Osteoblast (primary cell): ENCODE measurements at regions not wholly inside any gene's neighbourhood (a gene's known extent, or its start where the extent isn't known, plus 50 kb on each side); places are given as distances from the start of the nearest gene placed in this dataset.
A peak's percentile ranks its signal among the peaks of the same experiment; 100 is the strongest.

ENCODE experiments used
- DNase-seq: peaks from one replicate; pipeline ENCODE4 v3.0.0; 2011; ENCODE audit warnings: low spot score, mixed read lengths; ENCODE audit not compliant: insufficient read length; ENCODE audit errors: missing footprints
- H2AFZ ChIP-seq: 2 replicates; pipeline ENCODE4 v1.6.0; 2011; ENCODE audit warnings: mild to moderate bottlenecking, low read length
- H3K27ac ChIP-seq: 2 replicates; pipeline ENCODE4 v1.5.1; 2011; ENCODE audit warnings: mild to moderate bottlenecking, low read depth, low read length, moderate library complexity
- H3K27me3 ChIP-seq: 2 replicates; pipeline ENCODE4 v1.6.0; 2012; ENCODE audit warnings: mild to moderate bottlenecking, control low read depth, inconsistent platforms, low read length, moderate library complexity; ENCODE audit not compliant: insufficient read depth
- H3K36me3 ChIP-seq: 2 replicates; pipeline ENCODE4 v1.5.1; 2011; ENCODE audit warnings: mild to moderate bottlenecking, low read length, control low read depth, moderate library complexity; ENCODE audit not compliant: insufficient read depth
- H3K4me1 ChIP-seq: 2 replicates; pipeline ENCODE4 v1.5.1; 2011; ENCODE audit warnings: mild to moderate bottlenecking, low read length, control low read depth, moderate library complexity; ENCODE audit not compliant: insufficient read depth
- H3K4me2 ChIP-seq: 2 replicates; pipeline ENCODE4 v1.6.0; 2011; ENCODE audit warnings: mild to moderate bottlenecking, low read length; ENCODE audit not compliant: insufficient read depth
- H3K4me3 ChIP-seq: fragments of 200-600 bp; sonication (generic); 3 replicates; pipeline ENCODE4 v1.5.1; 2012; ENCODE audit warnings: mild to moderate bottlenecking, low read length, inconsistent platforms; ENCODE audit not compliant: insufficient read depth
- H3K79me2 ChIP-seq: 2 replicates; pipeline ENCODE4 v1.6.0; 2012; ENCODE audit warnings: mild to moderate bottlenecking, low read length, control low read depth, inconsistent platforms; ENCODE audit not compliant: insufficient read depth
- H3K9me3 ChIP-seq: 2 replicates; pipeline ENCODE4 v1.5.1; 2011; ENCODE audit warnings: low read depth, low read length, control low read depth
- H4K20me1 ChIP-seq: 2 replicates; pipeline ENCODE4 v1.6.0; 2012; ENCODE audit warnings: mild to moderate bottlenecking, low read length, control low read depth; ENCODE audit not compliant: insufficient read depth
- CTCF ChIP-seq: IDR thresholded peaks from 2 replicates; pipeline ENCODE4 v1.5.1; 2011; ENCODE audit warnings: mild to moderate bottlenecking, low read depth, low read length, moderate library complexity; ENCODE audit errors: extremely low read depth

GRCh38 chr2:49238604-49238960, 84.3 kb upstream of the FSHR start:
- H3K4me1 ChIP-seq = peaks cover 7% of the 10 kb centered on the region
- no peaks in the 10 kb centered on the region for H3K79me2 ChIP-seq
- no peak overlapping the region for H3K27ac ChIP-seq
- H4K20me1 ChIP-seq = no peaks in the 10 kb centered on the region
- H3K4me2 ChIP-seq = no peak overlapping the region
- H3K4me3 ChIP-seq = no peak overlapping the region
- no peak for TF ChIP-seq CTCF
- no peak overlapping the region for H2AFZ ChIP-seq
- no peak for DNase-seq
- H3K36me3 ChIP-seq = no peaks in the 10 kb centered on the region
- H3K9me3 ChIP-seq = no peaks in the 10 kb centered on the region
- H3K27me3 ChIP-seq = no peaks in the 10 kb centered on the region

GRCh38 chr2:49237867-49238603, 83.7 kb upstream of the FSHR start:
- no peaks in the 10 kb centered on the region for H3K9me3 ChIP-seq
- no peaks in the 10 kb centered on the region for H3K36me3 ChIP-seq
- H3K4me1 ChIP-seq = peaks cover 7% of the 10 kb centered on the region
- H2AFZ ChIP-seq = no peak overlapping the region
- H3K79me2 ChIP-seq = no peaks in the 10 kb centered on the region
- no peak for TF ChIP-seq CTCF
- H4K20me1 ChIP-seq = no peaks in the 10 kb centered on the region
- no peak for DNase-seq
- H3K4me3 ChIP-seq = no peak overlapping the region
- H3K4me2 ChIP-seq = no peak overlapping the region
- no peak overlapping the region for H3K27ac ChIP-seq
- H3K27me3 ChIP-seq = no peaks in the 10 kb centered on the region

- Histone ChIP-seq H3K27me3 (no peaks in the 10 kb centered on the region), H3K4me1 (peaks cover 3% of the 10 kb centered on the region), H3K4me3 (no peak overlapping the region), H2AFZ (no peak overlapping the region), H3K79me2 (no peaks in the 10 kb centered on the region), H3K27ac (no peak overlapping the region), H4K20me1 (no peaks in the 10 kb centered on the region), H3K4me2 (no peak overlapping the region), H3K36me3 (no peaks in the 10 kb centered on the region), H3K9me3 (no peaks in the 10 kb centered on the region)
- TF ChIP-seq CTCF = no peak
- DNase-seq = no peak
Measured at GRCh38 chr2:49236316-49236715, 82.0 kb upstream of the FSHR start.

GRCh38 chr2:49226360-49226759, 72.0 kb upstream of the FSHR start:
- Histone ChIP-seq H3K4me1 (peaks cover 12% of the 10 kb centered on the region), H2AFZ (no peak overlapping the region), H3K36me3 (no peaks in the 10 kb centered on the region), H4K20me1 (no peaks in the 10 kb centered on the region), H3K79me2 (no peaks in the 10 kb centered on the region), H3K4me2 (peak overlapping the region; percentile 7), H3K27me3 (no peaks in the 10 kb centered on the region), H3K9me3 (no peaks in the 10 kb centered on the region), H3K4me3 (no peak overlapping the region), H3K27ac (no peak overlapping the region)
- DNase-seq = peak; percentile 49
- TF ChIP-seq CTCF = no peak
